NCI-H146 treated with DMSO at 0.1 percent for 48 hours (cell line): ENCODE measurements at regions not wholly inside any gene's neighbourhood (a gene's known extent, or its start where the extent isn't known, plus 50 kb on each side); places are given as distances from the start of the nearest gene placed in this dataset.

Experiments used
- DNase-seq: peaks from one replicate; lab custom pipeline; 2025; ENCODE audit not compliant: unreplicated experiment; lab: John Stamatoyannopoulos, UW

GRCh38 chr2:4551691-4552474 is 848.5 kb downstream of the DCDC2C start:
- DNase-seq: no peak

- DNase-seq: no peak
These were observed 849.9 kb downstream of the DCDC2C start for GRCh38 chr2:4553241-4553640.

- no peak for DNase-seq
These were observed 852.9 kb downstream of the DCDC2C start for GRCh38 chr2:4556135-4556896.

- no peak for DNase-seq
These were observed 857.8 kb downstream of the DCDC2C start for GRCh38 chr2:4561196-4561595.

- no peak for DNase-seq
These were observed 872.7 kb downstream of the DCDC2C start for GRCh38 chr2:4576075-4576474.

- no peak for DNase-seq
These were observed 876.6 kb downstream of the DCDC2C start for GRCh38 chr2:4579977-4580376.

GRCh38 chr2:4585057-4585635 is 881.8 kb downstream of the DCDC2C start:
- no peak for DNase-seq

- no peak for DNase-seq
These were observed 885.2 kb downstream of the DCDC2C start for GRCh38 chr2:4588606-4589005.

GRCh38 chr2:4591261-4591660 is 887.9 kb downstream of the DCDC2C start:
- no peak for DNase-seq

GRCh38 chr2:4597400-4597799 is 894.0 kb downstream of the DCDC2C start:
- no peak for DNase-seq

GRCh38 chr2:4604767-4605166 is 901.4 kb downstream of the DCDC2C start:
- no peak for DNase-seq

- no peak for DNase-seq
These were observed 914.8 kb downstream of the DCDC2C start for GRCh38 chr2:4618141-4618540.

- DNase-seq: no peak
These were observed 915.4 kb downstream of the DCDC2C start for GRCh38 chr2:4618630-4619228.

GRCh38 chr2:4628998-4629501 is 925.7 kb downstream of the DCDC2C start:
- peak; percentile 96 for DNase-seq

- peak; percentile 66 for DNase-seq
These were observed 931.9 kb downstream of the DCDC2C start for GRCh38 chr2:4635289-4635688.

GRCh38 chr2:4653991-4654390 is 950.6 kb downstream of the DCDC2C start:
- DNase-seq: no peak

GRCh38 chr2:4656326-4656725 is 953.0 kb downstream of the DCDC2C start:
- no peak for DNase-seq

GRCh38 chr2:4662161-4662779 is 958.9 kb downstream of the DCDC2C start:
- DNase-seq: peak; percentile 17

- DNase-seq: no peak
These were observed 965.0 kb downstream of the DCDC2C start for GRCh38 chr2:4668381-4668780.

GRCh38 chr2:4670331-4670730 is 967.0 kb downstream of the DCDC2C start:
- DNase-seq: no peak

- peak; percentile 66 for DNase-seq
These were observed 969.7 kb downstream of the DCDC2C start for GRCh38 chr2:4673025-4673489.
